Mesendoderm (in vitro differentiated cells): ENCODE measurements at regions not wholly inside any gene's neighbourhood (a gene's known extent, or its start where the extent isn't known, plus 50 kb on each side); places are given as distances from the start of the nearest gene placed in this dataset.

Experiments used
- DNase-seq: peaks from one replicate; pipeline ENCODE4 v3.0.0; 2013
- H2AK5ac ChIP-seq: 2 replicates; pipeline ENCODE4 v1.6.1; 2013; ENCODE audit warnings: low read length, inconsistent platforms
- H2BK120ac ChIP-seq: 2 replicates; pipeline ENCODE4 v1.6.1; 2013; ENCODE audit warnings: low read depth, mild to moderate bottlenecking, low read length, moderate library complexity, mixed read lengths
- H2BK15ac ChIP-seq: replicated peaks from 2 replicates; pipeline ENCODE4 v1.6.1; 2013; ENCODE audit warnings: low read depth, mild to moderate bottlenecking, moderate library complexity
- H2BK5ac ChIP-seq: 2 replicates; pipeline ENCODE4 v1.6.1; 2013; ENCODE audit warnings: low read length, inconsistent platforms
- H3K18ac ChIP-seq: 2 replicates; pipeline ENCODE4 v1.6.1; 2013; ENCODE audit warnings: mild to moderate bottlenecking, low read length, mixed read lengths
- H3K23ac ChIP-seq: one replicate; pipeline ENCODE4 v1.6.1; 2013; ENCODE audit warnings: low read length
- H3K27ac ChIP-seq: 2 replicates; pipeline ENCODE4 v1.5.1; 2013; ENCODE audit warnings: low read depth, mild to moderate bottlenecking, inconsistent platforms, low read length, moderate library complexity
- H3K27me3 ChIP-seq: 2 replicates; pipeline ENCODE4 v1.6.1; 2013; ENCODE audit warnings: low read length, control low read depth, mild to moderate bottlenecking, inconsistent platforms; ENCODE audit not compliant: insufficient read depth, poor library complexity
- H3K36me3 ChIP-seq: 2 replicates; pipeline ENCODE4 v1.6.1; 2013; ENCODE audit warnings: low read length, inconsistent platforms; ENCODE audit not compliant: control insufficient read depth, insufficient read depth
- H3K4ac ChIP-seq: one replicate; pipeline ENCODE4 v1.6.1; 2013; ENCODE audit warnings: low read depth, mild to moderate bottlenecking, low read length, moderate library complexity
- H3K4me1 ChIP-seq: 2 replicates; pipeline ENCODE4 v1.6.1; 2013; ENCODE audit warnings: low read depth, low read length, inconsistent platforms; ENCODE audit not compliant: control insufficient read depth
- H3K4me2 ChIP-seq: 2 replicates; pipeline ENCODE4 v1.6.1; 2013; ENCODE audit warnings: low read length
- H3K4me3 ChIP-seq: 2 replicates; pipeline ENCODE4 v1.5.1; 2013; ENCODE audit warnings: mild to moderate bottlenecking, low read length
- H3K56ac ChIP-seq: one replicate; pipeline ENCODE4 v1.6.1; 2013; ENCODE audit warnings: low read length
- H3K79me1 ChIP-seq: 2 replicates; pipeline ENCODE4 v1.6.1; 2013; ENCODE audit warnings: low read length, inconsistent platforms
- H3K79me2 ChIP-seq: 2 replicates; pipeline ENCODE4 v1.6.1; 2013; ENCODE audit warnings: mild to moderate bottlenecking, low read length; ENCODE audit not compliant: control insufficient read depth, insufficient read depth
- H3K9ac ChIP-seq: 2 replicates; pipeline ENCODE4 v1.6.1; 2013; ENCODE audit warnings: low read length, inconsistent platforms
- H4K5ac ChIP-seq: one replicate; pipeline ENCODE4 v1.6.1; 2013; ENCODE audit warnings: low read length
- H4K8ac ChIP-seq: one replicate; pipeline ENCODE4 v1.6.1; 2013; ENCODE audit warnings: low read depth, mild to moderate bottlenecking, control low read depth, low read length, moderate library complexity
- WGBS: extraction: QIAGEN DNeasy Blood & Tissue Kit; methylation state at CpG from one replicate; pipeline ENCODE4 v1.1.7; 2013; ENCODE audit warnings: low lambda C conversion rate, missing lambda C conversion rate; ENCODE audit not compliant: insufficient coverage; ENCODE audit errors: extremely low coverage; 5-methylcytosine and 5-hydroxymethylcytosine counted together

DNA sequence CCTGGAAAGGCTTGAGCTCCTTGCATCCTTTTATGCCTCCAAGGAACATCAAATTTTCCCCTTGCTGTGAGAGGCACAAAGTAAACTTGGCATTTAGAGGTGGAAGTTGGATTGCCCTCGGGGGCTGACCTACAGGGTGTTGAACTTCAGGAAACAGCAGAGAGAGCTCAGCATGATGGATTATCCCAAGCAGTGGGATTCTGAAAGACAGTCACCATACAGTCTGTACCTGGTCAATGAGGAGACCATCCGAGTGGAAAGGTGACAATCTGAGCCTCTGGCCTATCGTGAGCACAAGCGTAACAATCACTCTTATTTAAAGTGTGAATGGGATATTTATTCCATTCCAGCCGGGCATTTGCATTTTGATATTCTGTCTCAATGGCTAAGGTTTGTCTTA is 105.6 kb upstream of the NECTIN3 start:
- no peak for DNase-seq
- Histone ChIP-seq H4K8ac (no peak overlapping the region), H3K56ac (no peak overlapping the region), H3K9ac (no peak overlapping the region), H3K4me1 (no peaks in the 10 kb centered on the region), H3K79me1 (no peaks in the 10 kb centered on the region), H2BK120ac (no peak overlapping the region), H3K18ac (no peak overlapping the region), H3K27ac (no peak overlapping the region), H2BK5ac (no peak overlapping the region), H3K79me2 (no peaks in the 10 kb centered on the region), H4K5ac (no peak overlapping the region), H3K23ac (no peak overlapping the region), H2AK5ac (no peak overlapping the region), H2BK15ac (no peak overlapping the region), H3K4ac (no peak overlapping the region), H3K36me3 (no peaks in the 10 kb centered on the region), H3K4me2 (no peak overlapping the region), H3K27me3 (no peaks in the 10 kb centered on the region), H3K4me3 (no peak overlapping the region)
- WGBS, result no CpG with 5 or more reads among the region's 5 CpGs

DNA sequence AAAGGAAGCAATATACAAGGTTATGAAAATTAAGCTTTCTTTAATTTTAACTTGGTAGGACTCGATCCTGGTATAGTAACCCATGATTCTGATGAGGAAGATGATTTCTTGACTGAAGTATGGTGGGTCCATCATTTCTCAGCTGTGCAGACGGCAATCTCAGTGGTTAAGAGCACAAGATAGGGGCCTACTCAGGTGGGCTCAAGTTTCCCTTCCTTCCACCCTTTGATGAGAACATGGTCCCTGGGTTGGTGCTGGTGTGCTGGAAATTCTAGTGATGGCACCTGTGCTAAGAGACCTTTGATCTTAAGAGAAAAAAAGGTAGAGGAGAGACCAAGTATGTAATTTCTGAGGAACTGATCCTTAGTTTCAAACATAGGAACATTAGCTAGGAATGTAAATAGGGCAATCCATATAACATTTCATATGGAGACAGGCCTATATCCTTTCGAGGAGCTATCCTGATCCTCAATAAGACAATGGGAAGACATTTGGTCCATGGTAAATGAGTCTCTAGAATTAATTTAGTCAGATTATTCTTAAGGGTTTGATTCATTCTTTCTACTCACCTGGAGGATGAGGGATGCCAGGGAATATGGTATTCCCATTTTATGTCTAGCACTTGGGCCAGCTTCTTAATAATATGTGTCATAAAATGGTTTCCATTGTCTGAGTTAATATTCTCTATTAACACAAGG is 104.5 kb upstream of the NECTIN3 start:
- H3K4me1 ChIP-seq, result no peaks in the 10 kb centered on the region
- H3K36me3 ChIP-seq, result no peaks in the 10 kb centered on the region
- no peak overlapping the region for H3K9ac ChIP-seq
- H3K27ac ChIP-seq, result no peak overlapping the region
- H2BK5ac ChIP-seq, result no peak overlapping the region
- no peaks in the 10 kb centered on the region for H3K27me3 ChIP-seq
- no peaks in the 10 kb centered on the region for H3K79me2 ChIP-seq
- no peak overlapping the region for H2AK5ac ChIP-seq
- H3K4me3 ChIP-seq, result no peak overlapping the region
- no CpG with 5 or more reads among the region's 3 CpGs for WGBS
- H2BK120ac ChIP-seq, result no peak overlapping the region
- no peak overlapping the region for H3K4me2 ChIP-seq
- DNase-seq, result no peak
- H2BK15ac ChIP-seq, result no peak overlapping the region
- H3K4ac ChIP-seq, result no peak overlapping the region
- H3K23ac ChIP-seq, result no peak overlapping the region
- H3K18ac ChIP-seq, result no peak overlapping the region
- no peak overlapping the region for H3K56ac ChIP-seq
- no peak overlapping the region for H4K8ac ChIP-seq
- no peaks in the 10 kb centered on the region for H3K79me1 ChIP-seq
- no peak overlapping the region for H4K5ac ChIP-seq

DNA sequence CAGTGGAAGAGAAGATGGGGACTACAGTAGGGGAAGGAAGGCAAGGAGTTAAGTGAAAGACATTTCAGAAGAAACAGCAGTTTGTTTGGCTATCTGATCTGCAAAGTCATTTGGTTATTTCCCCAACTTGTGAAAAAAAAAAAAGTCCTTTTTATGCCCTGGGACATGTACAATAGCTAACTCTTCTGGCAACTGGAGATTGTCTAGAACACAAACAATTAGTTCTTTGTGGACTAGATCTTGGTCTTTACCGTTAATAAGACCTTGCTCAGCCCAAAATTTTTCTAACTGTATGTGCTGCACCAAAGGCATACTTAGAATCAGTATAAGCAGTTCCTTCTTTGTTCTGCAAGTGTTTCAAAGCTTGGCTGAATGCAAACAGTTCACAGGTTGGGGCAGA is 103.5 kb upstream of the NECTIN3 start:
- Histone ChIP-seq H3K9ac (no peak overlapping the region), H3K79me2 (no peaks in the 10 kb centered on the region), H3K4me2 (no peak overlapping the region), H3K56ac (no peak overlapping the region), H3K4me3 (no peak overlapping the region), H3K4me1 (no peaks in the 10 kb centered on the region), H3K79me1 (no peaks in the 10 kb centered on the region), H2BK15ac (no peak overlapping the region), H3K36me3 (no peaks in the 10 kb centered on the region), H4K8ac (no peak overlapping the region), H3K27me3 (no peaks in the 10 kb centered on the region), H2BK5ac (no peak overlapping the region), H4K5ac (no peak overlapping the region), H2AK5ac (no peak overlapping the region), H3K27ac (no peak overlapping the region), H3K4ac (no peak overlapping the region), H3K23ac (no peak overlapping the region), H2BK120ac (no peak overlapping the region), H3K18ac (no peak overlapping the region)
- WGBS, result no CpG with 5 or more reads among the region's 1 CpG
- no peak for DNase-seq

DNA sequence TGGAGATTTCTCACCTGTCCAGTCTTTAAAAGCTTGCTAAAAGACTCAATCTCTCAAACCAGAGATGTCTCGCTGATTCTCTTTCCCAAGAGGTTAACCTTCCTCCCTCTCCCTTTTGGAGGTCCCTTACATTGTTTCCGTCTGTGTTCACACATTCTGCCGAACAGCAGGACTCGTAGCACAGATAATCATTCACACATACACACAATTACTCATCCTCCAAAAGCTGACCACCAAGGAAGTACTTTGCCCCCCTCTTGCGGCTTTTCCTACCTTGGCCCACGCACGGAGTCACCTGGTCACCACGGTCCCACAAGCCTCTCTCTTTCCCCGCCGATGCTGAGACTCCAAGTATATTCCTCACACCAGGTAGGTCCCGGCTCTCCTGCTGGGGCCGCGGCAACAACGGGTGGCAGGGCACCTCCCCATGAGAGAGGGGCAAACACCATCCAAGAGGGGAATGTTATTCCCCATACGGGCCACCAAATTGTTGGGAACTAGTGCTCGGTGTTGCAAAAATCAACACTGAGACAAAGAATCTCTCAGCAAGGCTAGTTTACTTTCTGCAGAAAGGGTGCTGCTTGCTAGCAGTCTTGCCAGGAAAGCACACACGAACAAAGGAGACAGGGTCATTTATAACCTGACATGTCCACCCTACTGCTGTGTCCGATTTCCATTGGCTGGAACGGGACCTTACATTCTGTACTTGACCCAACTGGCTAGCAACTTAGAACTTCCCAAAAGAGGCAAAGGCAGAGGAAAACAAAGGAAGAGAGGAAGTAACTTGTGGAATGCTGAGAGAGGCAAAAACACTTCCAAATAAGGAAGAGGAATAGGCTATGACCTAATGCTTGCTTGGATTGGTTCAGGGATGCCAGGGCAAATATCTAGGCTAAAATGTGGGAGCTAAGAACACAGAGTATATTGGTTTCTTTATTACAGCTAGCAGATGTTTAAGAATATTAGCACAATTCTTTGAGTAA is 102.1 kb upstream of the NECTIN3 start:
- no peak overlapping the region for H2BK15ac ChIP-seq
- H4K8ac ChIP-seq, result no peak overlapping the region
- no peak overlapping the region for H3K23ac ChIP-seq
- H3K27me3 ChIP-seq, result no peaks in the 10 kb centered on the region
- no peak overlapping the region for H2AK5ac ChIP-seq
- H3K56ac ChIP-seq, result no peak overlapping the region
- H3K18ac ChIP-seq, result no peak overlapping the region
- no peaks in the 10 kb centered on the region for H3K4me1 ChIP-seq
- no peak overlapping the region for H3K4ac ChIP-seq
- no peak overlapping the region for H3K4me3 ChIP-seq
- H4K5ac ChIP-seq, result no peak overlapping the region
- H3K27ac ChIP-seq, result no peak overlapping the region
- no peak overlapping the region for H3K9ac ChIP-seq
- no peaks in the 10 kb centered on the region for H3K79me1 ChIP-seq
- no peak overlapping the region for H2BK5ac ChIP-seq
- WGBS, result no CpG with 5 or more reads among the region's 19 CpGs
- no peak overlapping the region for H3K4me2 ChIP-seq
- DNase-seq, result peak; percentile 3
- H2BK120ac ChIP-seq, result no peak overlapping the region
- no peaks in the 10 kb centered on the region for H3K36me3 ChIP-seq
- H3K79me2 ChIP-seq, result no peaks in the 10 kb centered on the region

DNA sequence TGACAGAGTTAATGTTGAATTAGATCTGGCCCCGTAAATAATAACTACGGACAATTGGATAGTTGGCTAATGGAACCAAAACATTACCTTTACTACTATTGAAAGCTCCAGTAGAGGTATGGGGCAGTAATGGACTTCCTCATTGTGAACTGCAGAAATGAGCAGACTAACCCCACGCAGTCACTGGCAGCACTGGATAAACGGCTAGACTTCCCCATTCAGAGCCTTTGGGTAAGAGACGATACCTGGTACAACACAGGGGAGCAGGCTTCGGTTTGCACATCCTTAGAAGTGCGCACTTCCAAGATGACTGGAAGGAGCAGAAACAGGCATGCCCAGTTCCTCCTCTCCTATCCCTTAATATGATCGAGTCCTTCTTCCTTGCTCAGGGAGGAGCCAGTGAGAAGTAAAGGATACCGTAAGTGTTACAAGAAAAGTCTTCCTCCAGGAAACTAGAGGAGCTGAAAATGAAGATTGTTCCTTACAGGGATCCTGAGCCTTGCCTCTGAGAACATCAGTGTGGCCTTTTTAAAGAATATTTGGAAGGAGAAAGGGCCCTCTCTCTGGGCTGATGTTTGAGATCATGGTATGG is 100.5 kb upstream of the NECTIN3 start:
- H3K18ac ChIP-seq, result no peak overlapping the region
- H3K27ac ChIP-seq, result no peak overlapping the region
- no peaks in the 10 kb centered on the region for H3K79me1 ChIP-seq
- no peak overlapping the region for H2BK15ac ChIP-seq
- no peak overlapping the region for H3K4me2 ChIP-seq
- H3K27me3 ChIP-seq, result no peaks in the 10 kb centered on the region
- no peak overlapping the region for H3K4me3 ChIP-seq
- no peaks in the 10 kb centered on the region for H3K36me3 ChIP-seq
- DNase-seq, result no peak
- no peak overlapping the region for H2AK5ac ChIP-seq
- H3K79me2 ChIP-seq, result no peaks in the 10 kb centered on the region
- no peak overlapping the region for H2BK5ac ChIP-seq
- H3K9ac ChIP-seq, result no peak overlapping the region
- H3K4ac ChIP-seq, result no peak overlapping the region
- no peak overlapping the region for H4K8ac ChIP-seq
- WGBS, result no CpG with 5 or more reads among the region's 9 CpGs
- no peak overlapping the region for H2BK120ac ChIP-seq
- H4K5ac ChIP-seq, result no peak overlapping the region
- H3K56ac ChIP-seq, result no peak overlapping the region
- no peak overlapping the region for H3K23ac ChIP-seq
- H3K4me1 ChIP-seq, result no peaks in the 10 kb centered on the region
